ENCODE measurements at regions not wholly inside any gene's neighbourhood (a gene's known extent, or its start where the extent isn't known, plus 50 kb on each side); places are given as distances from the start of the nearest gene placed in this dataset.

DNA sequence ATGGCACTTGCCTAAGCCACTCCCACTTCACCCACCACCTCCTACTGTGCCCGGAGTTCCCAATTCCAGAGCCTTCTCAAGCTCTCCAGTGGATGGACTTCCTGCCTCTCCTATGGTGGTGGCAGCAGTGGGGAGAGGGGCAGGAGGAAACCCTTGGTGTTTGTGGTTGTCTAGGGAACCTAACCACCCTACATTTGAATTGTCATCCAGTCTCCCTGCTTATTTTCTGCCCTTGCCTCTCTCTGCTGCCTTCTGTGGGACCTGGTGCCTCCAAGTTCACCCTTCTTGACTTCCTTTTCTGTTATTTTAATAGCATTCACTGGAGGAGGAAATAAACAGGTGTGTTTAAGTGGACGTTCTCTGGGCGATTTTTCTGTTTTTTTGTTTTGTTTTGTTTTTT is 50.0 kb upstream of the HPCAL1 start:
- TF ChIP-seq BHLHE40 (IDR thresholded peaks at IDR 0.05; ENCODE audit: borderline replicate concordance) = no peak
- no peak for TF ChIP-seq L3MBTL2 (conservative IDR thresholded peaks at IDR 0.05)

Data from HEK293T (cell line).